PC-9 (cell line): ENCODE measurements at regions not wholly inside any gene's neighbourhood (a gene's known extent, or its start where the extent isn't known, plus 50 kb on each side); places are given as distances from the start of the nearest gene placed in this dataset.

Experiments
- BruUV-seq: library from RNA; stranded (reverse); fragments of 400-500 nt; replicated peaks from 2 replicates; lab custom pipeline; 2021; lab: Mats Ljungman, UMichigan
- CTCF ChIA-PET: fragments of 300-600 bp; sonication (Branson Sonifier 250); formaldehyde crosslinking; loops from one replicate; lab custom pipeline; 2022; ENCODE audit warnings: antibody characterized with exemption; lab: Charles Lee
- POLR2A ChIA-PET: fragments of 300-600 bp; sonication (Branson Sonifier 250); formaldehyde crosslinking; loops from one replicate; lab custom pipeline; 2022; ENCODE audit warnings: antibody characterized with exemption; ENCODE audit not compliant: unreplicated experiment; lab: Charles Lee
- DNase-seq, 2 experiments: peaks; one replicate each; pipeline versions ENCODE4 v3.0.0 to v3.0.0-alpha.2; 2015 to 2022; ENCODE audit warnings: mixed read lengths in 1 of 2
- H2AFZ ChIP-seq: fragments of 200-600 bp; sonication (generic); 2 replicates; pipeline ENCODE4 v1.8.1; 2017; ENCODE audit warnings: antibody characterized with exemption
- H3F3A ChIP-seq: fragments of 200-600 bp; sonication (generic); 2 replicates; pipeline ENCODE4 v1.8.1; 2017; ENCODE audit warnings: antibody characterized with exemption, mild to moderate bottlenecking, low read depth; ENCODE audit not compliant: insufficient read depth
- H3K27ac ChIP-seq: fragments of 200-600 bp; sonication (generic); 2 replicates; pipeline ENCODE4 v1.6.1; 2016; ENCODE audit warnings: mixed run types
- H3K27me3 ChIP-seq: fragments of 200-600 bp; sonication (generic); 2 replicates; pipeline ENCODE4 v1.6.1; 2016; ENCODE audit warnings: low read depth, mixed run types; ENCODE audit not compliant: insufficient read depth
- H3K36me3 ChIP-seq: fragments of 200-600 bp; sonication (generic); 2 replicates; pipeline ENCODE4 v1.6.1; 2016; ENCODE audit warnings: low read depth, mixed run types
- H3K4me1 ChIP-seq: fragments of 200-600 bp; sonication (generic); replicated peaks from 2 replicates; pipeline ENCODE4 v1.6.1; 2016; ENCODE audit warnings: mixed run types; ENCODE audit not compliant: insufficient read depth
- H3K4me2 ChIP-seq: fragments of 200-600 bp; sonication (generic); 2 replicates; pipeline ENCODE4 v1.6.1; 2017; ENCODE audit warnings: mixed run types
- H3K4me3 ChIP-seq: fragments of 200-600 bp; sonication (generic); 2 replicates; pipeline ENCODE4 v1.6.1; 2016; ENCODE audit warnings: mixed run types
- H3K79me2 ChIP-seq: fragments of 200-600 bp; sonication (generic); 2 replicates; pipeline ENCODE4 v1.6.1; 2017; ENCODE audit warnings: low read depth, mixed run types
- H3K9me2 ChIP-seq: fragments of 200-600 bp; sonication (generic); 2 replicates; pipeline ENCODE4 v1.8.1; 2017; ENCODE audit warnings: mild to moderate bottlenecking; ENCODE audit not compliant: insufficient read depth
- H3K9me3 ChIP-seq: fragments of 200-600 bp; sonication (generic); 2 replicates; pipeline ENCODE4 v1.8.1; 2016; ENCODE audit warnings: low read depth; ENCODE audit not compliant: insufficient read depth
- H4K20me1 ChIP-seq: fragments of 200-600 bp; sonication (generic); 2 replicates; pipeline ENCODE4 v1.8.1; 2017; ENCODE audit not compliant: insufficient read depth
- EZH2 ChIP-seq: fragments of 200-600 bp; sonication (generic); IDR thresholded peaks from 2 replicates; pipeline ENCODE4 v1.8.0; 2017; ENCODE audit warnings: antibody characterized with exemption, low read depth
- intact Hi-C: fragments of 100-400 bp; cut with micrococcal nuclease; formaldehyde crosslinking; loops from one replicate; pipeline ENCODE4 v1.10.0; 2022; ENCODE audit not compliant: unreplicated experiment
- TF ChIP-seq, protein P1 (sequence below): fragments of 200-600 bp; sonication (generic); conservative IDR thresholded peaks from 2 replicates; pipeline ENCODE4 v1.6.1; 2017; ENCODE audit warnings: mixed run types, antibody characterized with exemption, mild to moderate bottlenecking, moderate library complexity

DNA sequence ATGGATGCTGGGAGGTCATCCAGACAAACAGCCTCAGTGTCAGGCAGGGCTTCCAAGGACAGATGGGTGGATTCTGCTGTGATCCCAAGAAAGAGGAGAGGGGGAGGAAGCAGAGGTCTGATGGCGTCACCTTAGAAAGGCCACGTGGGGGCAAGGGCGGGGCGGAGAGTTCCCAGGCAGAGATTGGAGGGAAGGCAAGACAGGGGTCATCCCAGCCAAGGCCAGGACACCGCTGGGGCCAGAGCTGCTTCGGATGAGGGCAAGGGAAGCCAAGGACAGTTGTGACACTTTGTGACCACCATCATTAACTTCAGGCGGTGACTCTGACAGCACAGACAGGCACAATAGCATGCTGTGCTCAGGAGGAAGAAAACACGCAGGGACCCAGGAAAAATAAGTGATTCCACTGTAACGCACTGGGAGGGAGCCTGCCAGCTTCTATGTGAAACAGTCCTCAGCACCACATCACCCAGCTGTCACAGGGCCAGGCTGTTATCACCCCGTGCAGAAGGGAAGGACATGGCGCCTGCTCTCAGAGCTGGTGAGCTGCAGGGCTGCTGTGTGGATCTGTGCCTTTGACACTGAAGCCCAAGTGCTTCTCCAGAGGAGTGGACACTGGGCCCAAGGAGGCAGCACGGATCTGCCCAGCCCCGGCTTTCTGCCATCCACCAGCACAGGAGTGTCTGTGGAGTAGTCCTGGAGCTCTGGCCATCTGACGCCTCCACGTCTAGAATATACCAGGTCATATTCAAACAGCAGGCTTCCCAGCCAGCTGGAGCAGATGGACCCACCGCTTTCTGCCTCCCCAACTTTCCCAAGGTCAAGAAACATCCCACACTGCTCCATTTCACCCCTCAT is 204.1 kb downstream of the NDUFA10 start:
- H3K9me3 ChIP-seq = no peaks in the 10 kb centered on the region
- DNase-seq = no peak
- H3K27ac ChIP-seq = no peak overlapping the region
- no peaks in the 10 kb centered on the region for H3F3A ChIP-seq
- no peaks in the 10 kb centered on the region for H3K79me2 ChIP-seq
- no peaks in the 10 kb centered on the region for H4K20me1 ChIP-seq
- no peaks in the 10 kb centered on the region for H3K9me2 ChIP-seq
- no peak overlapping the region for H3K4me2 ChIP-seq
- peaks cover 89% of the 10 kb centered on the region for H3K27me3 ChIP-seq
- CTCF ChIA-PET = no interaction called here
- no peaks in the 10 kb centered on the region for H3K36me3 ChIP-seq
- H3K4me1 ChIP-seq = no peaks in the 10 kb centered on the region
- H2AFZ ChIP-seq = no peak overlapping the region
- TF ChIP-seq, protein P1, sequence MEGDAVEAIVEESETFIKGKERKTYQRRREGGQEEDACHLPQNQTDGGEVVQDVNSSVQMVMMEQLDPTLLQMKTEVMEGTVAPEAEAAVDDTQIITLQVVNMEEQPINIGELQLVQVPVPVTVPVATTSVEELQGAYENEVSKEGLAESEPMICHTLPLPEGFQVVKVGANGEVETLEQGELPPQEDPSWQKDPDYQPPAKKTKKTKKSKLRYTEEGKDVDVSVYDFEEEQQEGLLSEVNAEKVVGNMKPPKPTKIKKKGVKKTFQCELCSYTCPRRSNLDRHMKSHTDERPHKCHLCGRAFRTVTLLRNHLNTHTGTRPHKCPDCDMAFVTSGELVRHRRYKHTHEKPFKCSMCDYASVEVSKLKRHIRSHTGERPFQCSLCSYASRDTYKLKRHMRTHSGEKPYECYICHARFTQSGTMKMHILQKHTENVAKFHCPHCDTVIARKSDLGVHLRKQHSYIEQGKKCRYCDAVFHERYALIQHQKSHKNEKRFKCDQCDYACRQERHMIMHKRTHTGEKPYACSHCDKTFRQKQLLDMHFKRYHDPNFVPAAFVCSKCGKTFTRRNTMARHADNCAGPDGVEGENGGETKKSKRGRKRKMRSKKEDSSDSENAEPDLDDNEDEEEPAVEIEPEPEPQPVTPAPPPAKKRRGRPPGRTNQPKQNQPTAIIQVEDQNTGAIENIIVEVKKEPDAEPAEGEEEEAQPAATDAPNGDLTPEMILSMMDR = no peak
- no peak for TF ChIP-seq EZH2
- intact Hi-C loops = no loop called here
- H3K4me3 ChIP-seq = no peak overlapping the region
- POLR2A ChIA-PET = no interaction called here
- BruUV-seq = no TSS peak

DNA sequence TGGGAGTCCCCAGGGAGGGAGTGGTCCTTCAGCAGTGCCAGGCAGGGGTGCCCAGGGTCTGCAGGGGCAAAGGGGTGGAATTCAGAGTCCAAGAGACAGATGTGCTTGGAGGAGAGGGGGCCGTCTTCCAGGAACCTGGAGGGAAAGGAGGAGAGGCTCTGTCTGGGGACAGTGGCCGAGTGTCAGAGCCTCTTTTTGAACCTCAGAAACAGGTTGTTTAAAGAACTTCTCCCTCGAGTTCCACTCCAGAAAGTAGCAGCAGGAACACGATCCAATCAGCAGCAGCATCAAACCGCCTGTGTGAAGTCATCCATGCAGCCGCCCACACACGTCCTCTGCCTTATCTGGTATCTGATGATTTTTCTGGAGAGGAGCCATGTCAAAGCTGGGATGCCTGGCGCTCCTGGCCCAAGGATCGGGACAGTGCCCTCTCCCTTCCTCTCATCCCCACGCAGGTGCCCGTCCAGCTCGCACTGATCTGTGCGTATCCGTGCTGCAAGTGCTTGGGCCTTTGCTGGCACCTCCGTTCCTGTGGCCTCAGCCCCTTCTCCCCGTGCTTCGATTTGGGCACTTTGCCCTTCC is 205.1 kb downstream of the NDUFA10 start:
- Histone ChIP-seq H3K4me2 (no peak overlapping the region), H4K20me1 (no peaks in the 10 kb centered on the region), H3F3A (no peaks in the 10 kb centered on the region), H3K9me3 (no peaks in the 10 kb centered on the region), H3K27me3 (peaks cover 87% of the 10 kb centered on the region), H3K79me2 (no peaks in the 10 kb centered on the region), H3K27ac (no peak overlapping the region), H3K4me1 (no peaks in the 10 kb centered on the region), H3K4me3 (no peak overlapping the region), H3K9me2 (no peaks in the 10 kb centered on the region), H3K36me3 (no peaks in the 10 kb centered on the region), H2AFZ (no peak overlapping the region)
- ChIA-PET POLR2A (no interaction called here), CTCF (no interaction called here)
- BruUV-seq = no TSS peak
- no peak for DNase-seq
- intact Hi-C loops = no loop called here
- TF ChIP-seq, protein P1 = no peak
- TF ChIP-seq EZH2 = no peak

DNA sequence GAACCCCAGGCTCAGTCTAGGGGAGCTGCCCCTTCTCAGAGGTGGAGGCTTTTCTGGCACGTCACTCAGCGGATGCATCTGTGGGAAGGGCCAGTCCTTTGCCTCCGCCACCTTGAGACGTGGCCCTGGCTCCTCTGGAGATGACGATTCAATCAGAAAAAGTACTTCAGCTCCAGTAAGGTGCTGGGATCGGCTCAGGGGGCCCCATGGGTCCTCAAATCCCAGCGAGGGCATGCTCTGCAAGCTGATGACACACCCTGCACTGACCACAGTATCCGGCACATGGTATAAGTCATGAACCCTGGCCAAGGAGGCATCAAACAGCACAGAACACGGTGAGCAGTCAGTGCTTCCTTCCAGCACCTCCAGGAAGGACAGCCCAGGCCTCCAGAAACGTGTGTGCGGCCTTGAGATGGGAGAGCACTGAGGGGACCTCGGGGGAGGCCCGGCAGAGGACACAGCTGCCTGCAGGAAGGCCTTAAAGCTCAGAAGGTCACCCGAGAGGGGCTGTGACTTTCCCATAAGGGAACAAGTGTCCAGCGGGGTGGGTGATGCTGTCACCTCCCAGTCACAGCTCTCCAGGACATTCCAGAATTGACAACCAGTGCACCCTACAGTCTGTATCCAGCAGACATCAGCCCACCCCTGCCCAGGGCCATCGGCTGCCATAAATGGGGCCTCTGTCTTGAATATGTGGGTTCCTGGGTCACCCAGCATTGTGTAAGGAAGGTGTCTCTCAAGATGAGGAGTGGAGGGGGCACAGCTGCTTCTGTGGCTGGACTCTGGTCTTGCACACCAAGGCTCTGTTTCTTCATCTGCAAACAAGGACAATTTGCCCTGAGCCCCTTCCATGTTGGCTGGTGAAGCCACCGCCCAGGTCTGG is 205.8 kb downstream of the NDUFA10 start:
- no peaks in the 10 kb centered on the region for H3K79me2 ChIP-seq
- no peaks in the 10 kb centered on the region for H3K9me3 ChIP-seq
- no peaks in the 10 kb centered on the region for H3K36me3 ChIP-seq
- CTCF ChIA-PET = no interaction called here
- no peaks in the 10 kb centered on the region for H3K9me2 ChIP-seq
- BruUV-seq = no TSS peak
- no peak overlapping the region for H2AFZ ChIP-seq
- no peak for TF ChIP-seq EZH2
- TF ChIP-seq, protein P1 = no peak
- no peak for DNase-seq
- H3K27ac ChIP-seq = no peak overlapping the region
- intact Hi-C loops = no loop called here
- no peaks in the 10 kb centered on the region for H4K20me1 ChIP-seq
- H3K4me3 ChIP-seq = no peak overlapping the region
- no peaks in the 10 kb centered on the region for H3K4me1 ChIP-seq
- H3K4me2 ChIP-seq = no peak overlapping the region
- no peaks in the 10 kb centered on the region for H3F3A ChIP-seq
- POLR2A ChIA-PET = no interaction called here
- peaks cover 92% of the 10 kb centered on the region for H3K27me3 ChIP-seq
